ENCODE measurements at regions not wholly inside any gene's neighbourhood (a gene's known extent, or its start where the extent isn't known, plus 50 kb on each side); places are given as distances from the start of the nearest gene placed in this dataset.

DNA sequence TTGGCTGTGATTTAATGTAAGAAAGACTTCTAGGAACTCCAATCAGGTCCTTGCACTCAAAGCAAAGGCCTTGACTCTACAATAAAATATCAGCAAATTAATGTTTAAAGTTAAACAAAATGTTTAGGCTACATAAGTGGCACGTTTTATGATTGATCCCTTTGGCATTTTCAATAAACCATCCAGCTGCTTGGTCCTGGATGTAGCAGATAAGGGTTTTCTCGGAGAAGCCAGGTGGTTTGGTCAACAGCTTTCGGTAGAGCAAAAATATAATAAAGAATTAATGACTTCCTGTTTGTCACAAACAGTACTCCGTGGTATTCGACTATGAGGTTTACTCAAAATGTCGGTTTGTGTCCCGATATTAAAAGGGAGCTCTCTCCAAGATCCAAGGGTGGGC is 95.8 kb downstream of the GEMIN8 start (continued):
- no peak for TF ChIP-seq ZNF148 (tag by site-specific recombination; IDR thresholded peaks at IDR 0.05; ENCODE audit: borderline replicate concordance)
- TF ChIP-seq ZNF701 (tag by site-specific recombination; IDR thresholded peaks at IDR 0.05), result no peak
- TF ChIP-seq, protein P1, sequence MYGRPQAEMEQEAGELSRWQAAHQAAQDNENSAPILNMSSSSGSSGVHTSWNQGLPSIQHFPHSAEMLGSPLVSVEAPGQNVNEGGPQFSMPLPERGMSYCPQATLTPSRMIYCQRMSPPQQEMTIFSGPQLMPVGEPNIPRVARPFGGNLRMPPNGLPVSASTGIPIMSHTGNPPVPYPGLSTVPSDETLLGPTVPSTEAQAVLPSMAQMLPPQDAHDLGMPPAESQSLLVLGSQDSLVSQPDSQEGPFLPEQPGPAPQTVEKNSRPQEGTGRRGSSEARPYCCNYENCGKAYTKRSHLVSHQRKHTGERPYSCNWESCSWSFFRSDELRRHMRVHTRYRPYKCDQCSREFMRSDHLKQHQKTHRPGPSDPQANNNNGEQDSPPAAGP (tag by site-specific recombination; IDR thresholded peaks at IDR 0.05), result no peak
- no peak for TF ChIP-seq KLF1 (tag by site-specific recombination; IDR thresholded peaks at IDR 0.05)
- TF ChIP-seq KLF9 (tag by site-specific recombination; IDR thresholded peaks at IDR 0.05; ENCODE audit: low read depth), result no peak
- no peak for TF ChIP-seq ZNF692 (tag by site-specific recombination; IDR thresholded peaks at IDR 0.05)
- TF ChIP-seq, protein P2, sequence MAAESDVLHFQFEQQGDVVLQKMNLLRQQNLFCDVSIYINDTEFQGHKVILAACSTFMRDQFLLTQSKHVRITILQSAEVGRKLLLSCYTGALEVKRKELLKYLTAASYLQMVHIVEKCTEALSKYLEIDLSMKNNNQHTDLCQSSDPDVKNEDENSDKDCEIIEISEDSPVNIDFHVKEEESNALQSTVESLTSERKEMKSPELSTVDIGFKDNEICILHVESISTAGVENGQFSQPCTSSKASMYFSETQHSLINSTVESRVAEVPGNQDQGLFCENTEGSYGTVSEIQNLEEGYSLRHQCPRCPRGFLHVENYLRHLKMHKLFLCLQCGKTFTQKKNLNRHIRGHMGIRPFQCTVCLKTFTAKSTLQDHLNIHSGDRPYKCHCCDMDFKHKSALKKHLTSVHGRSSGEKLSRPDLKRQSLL (tag by site-specific recombination; IDR thresholded peaks at IDR 0.05), result no peak

GRCh38 chrX:13933352-13933751 is 96.3 kb downstream of the GEMIN8 start:
- Histone ChIP-seq H3K4me3 (ENCODE audit: low read depth, low read length) (no peak overlapping the region), H3K36me3 (ENCODE audit: control insufficient read depth in 2 of 2, insufficient read depth in 1 of 2, low read length in 2 of 2) (no peaks in the 10 kb centered on the region), H3K4me1 (ENCODE audit: control insufficient read depth, insufficient read depth, low read length) (no peaks in the 10 kb centered on the region), H3K27ac (ENCODE audit: extremely low read depth, low read depth, low read length) (no peak overlapping the region), H3K9me3 (ENCODE audit: control insufficient read depth, insufficient read depth, low read depth, low read length) (no peaks in the 10 kb centered on the region)
- ChIA-PET CTCF (interaction anchor here (0.7 kb wide), 1 partner anchor 126 kb away, joined by 3 read pairs; no protein-coding TSS in a partner anchor), POLR2A (interaction anchor here (1.1 kb wide), 1 partner anchor 9 kb away, joined by 3 read pairs; no protein-coding TSS in a partner anchor)
- TF ChIP-seq ZSCAN23 (tag by site-specific recombination; IDR thresholded peaks at IDR 0.05), result no peak
- TF ChIP-seq, protein P3, sequence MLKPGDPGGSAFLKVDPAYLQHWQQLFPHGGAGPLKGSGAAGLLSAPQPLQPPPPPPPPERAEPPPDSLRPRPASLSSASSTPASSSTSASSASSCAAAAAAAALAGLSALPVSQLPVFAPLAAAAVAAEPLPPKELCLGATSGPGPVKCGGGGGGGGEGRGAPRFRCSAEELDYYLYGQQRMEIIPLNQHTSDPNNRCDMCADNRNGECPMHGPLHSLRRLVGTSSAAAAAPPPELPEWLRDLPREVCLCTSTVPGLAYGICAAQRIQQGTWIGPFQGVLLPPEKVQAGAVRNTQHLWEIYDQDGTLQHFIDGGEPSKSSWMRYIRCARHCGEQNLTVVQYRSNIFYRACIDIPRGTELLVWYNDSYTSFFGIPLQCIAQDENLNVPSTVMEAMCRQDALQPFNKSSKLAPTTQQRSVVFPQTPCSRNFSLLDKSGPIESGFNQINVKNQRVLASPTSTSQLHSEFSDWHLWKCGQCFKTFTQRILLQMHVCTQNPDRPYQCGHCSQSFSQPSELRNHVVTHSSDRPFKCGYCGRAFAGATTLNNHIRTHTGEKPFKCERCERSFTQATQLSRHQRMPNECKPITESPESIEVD (tag by site-specific recombination; IDR thresholded peaks at IDR 0.05), result no peak
- no peak for TF ChIP-seq OVOL3 (tag by site-specific recombination; IDR thresholded peaks at IDR 0.05)
- TF ChIP-seq ZBTB8A (tag by site-specific recombination; IDR thresholded peaks at IDR 0.05), result no peak
- TF ChIP-seq ZNF529 (tag by site-specific recombination; IDR thresholded peaks at IDR 0.05; ENCODE audit: insufficient replicate concordance), result no peak
- TF ChIP-seq, protein P2 (tag by site-specific recombination; IDR thresholded peaks at IDR 0.05), result no peak
- TF ChIP-seq ZNF37A (tag by site-specific recombination; IDR thresholded peaks at IDR 0.05), result no peak
- no peak for TF ChIP-seq ZSCAN5A (tag by site-specific recombination; IDR thresholded peaks at IDR 0.05)
- no peak for TF ChIP-seq ZNF23 (tag by site-specific recombination; IDR thresholded peaks at IDR 0.05; ENCODE audit: borderline replicate concordance)
- TF ChIP-seq ZNF623 (tag by site-specific recombination; IDR thresholded peaks at IDR 0.05), result no peak
- TF ChIP-seq, protein P4, sequence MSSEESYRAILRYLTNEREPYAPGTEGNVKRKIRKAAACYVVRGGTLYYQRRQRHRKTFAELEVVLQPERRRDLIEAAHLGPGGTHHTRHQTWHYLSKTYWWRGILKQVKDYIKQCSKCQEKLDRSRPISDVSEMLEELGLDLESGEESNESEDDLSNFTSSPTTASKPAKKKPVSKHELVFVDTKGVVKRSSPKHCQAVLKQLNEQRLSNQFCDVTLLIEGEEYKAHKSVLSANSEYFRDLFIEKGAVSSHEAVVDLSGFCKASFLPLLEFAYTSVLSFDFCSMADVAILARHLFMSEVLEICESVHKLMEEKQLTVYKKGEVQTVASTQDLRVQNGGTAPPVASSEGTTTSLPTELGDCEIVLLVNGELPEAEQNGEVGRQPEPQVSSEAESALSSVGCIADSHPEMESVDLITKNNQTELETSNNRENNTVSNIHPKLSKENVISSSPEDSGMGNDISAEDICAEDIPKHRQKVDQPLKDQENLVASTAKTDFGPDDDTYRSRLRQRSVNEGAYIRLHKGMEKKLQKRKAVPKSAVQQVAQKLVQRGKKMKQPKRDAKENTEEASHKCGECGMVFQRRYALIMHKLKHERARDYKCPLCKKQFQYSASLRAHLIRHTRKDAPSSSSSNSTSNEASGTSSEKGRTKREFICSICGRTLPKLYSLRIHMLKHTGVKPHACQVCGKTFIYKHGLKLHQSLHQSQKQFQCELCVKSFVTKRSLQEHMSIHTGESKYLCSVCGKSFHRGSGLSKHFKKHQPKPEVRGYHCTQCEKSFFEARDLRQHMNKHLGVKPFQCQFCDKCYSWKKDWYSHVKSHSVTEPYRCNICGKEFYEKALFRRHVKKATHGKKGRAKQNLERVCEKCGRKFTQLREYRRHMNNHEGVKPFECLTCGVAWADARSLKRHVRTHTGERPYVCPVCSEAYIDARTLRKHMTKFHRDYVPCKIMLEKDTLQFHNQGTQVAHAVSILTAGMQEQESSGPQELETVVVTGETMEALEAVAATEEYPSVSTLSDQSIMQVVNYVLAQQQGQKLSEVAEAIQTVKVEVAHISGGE (tag by site-specific recombination; conservative IDR thresholded peaks at IDR 0.05; ENCODE audit: low read depth), result no peak
- TF ChIP-seq, protein P5, sequence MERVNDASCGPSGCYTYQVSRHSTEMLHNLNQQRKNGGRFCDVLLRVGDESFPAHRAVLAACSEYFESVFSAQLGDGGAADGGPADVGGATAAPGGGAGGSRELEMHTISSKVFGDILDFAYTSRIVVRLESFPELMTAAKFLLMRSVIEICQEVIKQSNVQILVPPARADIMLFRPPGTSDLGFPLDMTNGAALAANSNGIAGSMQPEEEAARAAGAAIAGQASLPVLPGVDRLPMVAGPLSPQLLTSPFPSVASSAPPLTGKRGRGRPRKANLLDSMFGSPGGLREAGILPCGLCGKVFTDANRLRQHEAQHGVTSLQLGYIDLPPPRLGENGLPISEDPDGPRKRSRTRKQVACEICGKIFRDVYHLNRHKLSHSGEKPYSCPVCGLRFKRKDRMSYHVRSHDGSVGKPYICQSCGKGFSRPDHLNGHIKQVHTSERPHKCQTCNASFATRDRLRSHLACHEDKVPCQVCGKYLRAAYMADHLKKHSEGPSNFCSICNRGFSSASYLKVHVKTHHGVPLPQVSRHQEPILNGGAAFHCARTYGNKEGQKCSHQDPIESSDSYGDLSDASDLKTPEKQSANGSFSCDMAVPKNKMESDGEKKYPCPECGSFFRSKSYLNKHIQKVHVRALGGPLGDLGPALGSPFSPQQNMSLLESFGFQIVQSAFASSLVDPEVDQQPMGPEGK (tag by site-specific recombination; IDR thresholded peaks at IDR 0.05), result no peak
- TF ChIP-seq, protein P6, sequence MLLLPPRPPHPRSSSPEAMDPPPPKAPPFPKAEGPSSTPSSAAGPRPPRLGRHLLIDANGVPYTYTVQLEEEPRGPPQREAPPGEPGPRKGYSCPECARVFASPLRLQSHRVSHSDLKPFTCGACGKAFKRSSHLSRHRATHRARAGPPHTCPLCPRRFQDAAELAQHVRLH (tag by site-specific recombination; IDR thresholded peaks at IDR 0.05), result no peak
